ENCODE measurements at regions not wholly inside any gene's neighbourhood (a gene's known extent, or its start where the extent isn't known, plus 50 kb on each side); places are given as distances from the start of the nearest gene placed in this dataset.
"Not testable (repeated sequence)": the region's sequence is repeated elsewhere in the genome, so short reads cannot be mapped to it uniquely, and the experiment has no call there.

GRCh38 chr6:112911959-112912358, 564.8 kb downstream of the RFPL4B start:
- Mint-ChIP-seq H3K27ac (no peak overlapping the region), H3K27me3 (no peaks in the 10 kb centered on the region), H3K4me1 (no peaks in the 10 kb centered on the region), H3K36me3 (ENCODE audit: low read depth) (no peaks in the 10 kb centered on the region), H3K9me3 (no peaks in the 10 kb centered on the region), H3K4me3 (no peak overlapping the region)
- intact Hi-C loops (cut with micrococcal nuclease), result no loop called here
- ATAC-seq (ENCODE audit: low read depth), result no peak
- TF ChIP-seq CTCF (IDR thresholded peaks at IDR 0.05), result no peak
- POLR2A ChIA-PET, result no interaction called here
- DNase-seq, result no peak
- CTCF ChIA-PET, result no interaction called here

- no peaks in the 10 kb centered on the region for H3K4me1 Mint-ChIP-seq
- H3K4me3 Mint-ChIP-seq, result no peak overlapping the region
- ATAC-seq (ENCODE audit: low read depth) (no peak), DNase-seq (no peak)
- H3K27me3 Mint-ChIP-seq, result no peaks in the 10 kb centered on the region
- no peaks in the 10 kb centered on the region for H3K9me3 Mint-ChIP-seq
- H3K36me3 Mint-ChIP-seq (ENCODE audit: low read depth), result no peaks in the 10 kb centered on the region
- no peak overlapping the region for H3K27ac Mint-ChIP-seq
- TF ChIP-seq CTCF (IDR thresholded peaks at IDR 0.05), result no peak
- POLR2A ChIA-PET, result no interaction called here
- CTCF ChIA-PET, result no interaction called here
- intact Hi-C loops (cut with micrococcal nuclease), result no loop called here
Measured at GRCh38 chr6:112912416-112913101, 565.4 kb downstream of the RFPL4B start.

- ATAC-seq (ENCODE audit: low read depth); CTCF ChIA-PET; H3K4me1 Mint-ChIP-seq; H3K27me3 Mint-ChIP-seq; H3K36me3 Mint-ChIP-seq (ENCODE audit: low read depth); DNase-seq; intact Hi-C loops (cut with micrococcal nuclease); POLR2A ChIA-PET; H3K27ac Mint-ChIP-seq; H3K4me3 Mint-ChIP-seq: not testable (repeated sequence)
- peaks cover 11% of the 10 kb centered on the region for H3K9me3 Mint-ChIP-seq
Measured at GRCh38 chr6:112919744-112920143, 572.6 kb downstream of the RFPL4B start.

- TF ChIP-seq CTCF (IDR thresholded peaks at IDR 0.05), result no peak
- intact Hi-C loops (cut with micrococcal nuclease), result no loop called here
- POLR2A ChIA-PET, result no interaction called here
- DNase-seq (no peak), ATAC-seq (ENCODE audit: low read depth) (no peak)
- no peaks in the 10 kb centered on the region for H3K27me3 Mint-ChIP-seq
- H3K4me3 Mint-ChIP-seq, result no peak overlapping the region
- H3K9me3 Mint-ChIP-seq, result peaks cover 11% of the 10 kb centered on the region
- H3K27ac Mint-ChIP-seq, result no peak overlapping the region
- H3K36me3 Mint-ChIP-seq (ENCODE audit: low read depth), result no peaks in the 10 kb centered on the region
- CTCF ChIA-PET, result no interaction called here
- no peaks in the 10 kb centered on the region for H3K4me1 Mint-ChIP-seq
Measured at GRCh38 chr6:112920994-112921393, 573.9 kb downstream of the RFPL4B start.

- DNase-seq, result no peak
- Mint-ChIP-seq H3K27me3 (no peaks in the 10 kb centered on the region), H3K36me3 (ENCODE audit: low read depth) (no peaks in the 10 kb centered on the region), H3K4me1 (no peaks in the 10 kb centered on the region), H3K9me3 (peaks cover 11% of the 10 kb centered on the region), H3K27ac (no peak overlapping the region), H3K4me3 (no peak overlapping the region)
- ChIA-PET CTCF (no interaction called here), POLR2A (no interaction called here)
- intact Hi-C loops (cut with micrococcal nuclease), result no loop called here
- TF ChIP-seq CTCF (IDR thresholded peaks at IDR 0.05), result no peak
- no peak for ATAC-seq (ENCODE audit: low read depth)
Measured at GRCh38 chr6:112923940-112924587, 576.9 kb downstream of the RFPL4B start.
